Head of caudate nucleus (tissue), 42 donors: ENCODE measurements at regions not wholly inside any gene's neighbourhood (a gene's known extent, or its start where the extent isn't known, plus 50 kb on each side); places are given as distances from the start of the nearest gene placed in this dataset.
A peak's percentile ranks its signal among the peaks of the same experiment; 100 is the strongest.
"Not testable (repeated sequence)": the region's sequence is repeated elsewhere in the genome, so short reads cannot be mapped to it uniquely, and the experiment has no call there.

ENCODE experiments used
- DNase-seq, 42 donors: peaks; one replicate each; pipeline versions ENCODE4 v3.0.0 to v3.0.0-alpha.2; 2020 to 2021; ENCODE audit warnings: mixed read lengths in 7 of 42
- intact Hi-C: fragments of 100-400 bp; cut with DNase I; formaldehyde crosslinking; loops from one replicate; pipeline ENCODE4 v1.15.0; 2022

DNA sequence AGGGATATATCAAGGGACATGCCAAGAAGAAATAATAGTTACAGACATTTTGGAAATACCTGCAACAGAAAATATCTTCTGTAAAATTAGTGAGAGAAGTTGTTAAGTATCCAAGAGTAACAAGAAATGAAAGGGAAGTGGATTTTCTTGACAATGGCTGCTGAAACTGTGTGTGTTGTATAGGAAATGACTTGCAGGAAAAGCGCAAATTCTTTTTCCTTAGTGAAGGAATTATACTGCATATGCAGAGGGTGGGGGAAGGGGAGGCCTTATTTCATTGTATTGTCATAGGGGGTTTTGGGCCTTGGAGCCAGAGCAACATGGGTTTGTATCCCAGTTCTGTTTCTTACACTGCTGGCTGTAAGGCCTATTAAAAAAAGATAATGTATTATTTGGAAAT, 84.4 kb upstream of the DDHD1 start:
- no peak for DNase-seq
- intact Hi-C loops: no loop called here

DNA sequence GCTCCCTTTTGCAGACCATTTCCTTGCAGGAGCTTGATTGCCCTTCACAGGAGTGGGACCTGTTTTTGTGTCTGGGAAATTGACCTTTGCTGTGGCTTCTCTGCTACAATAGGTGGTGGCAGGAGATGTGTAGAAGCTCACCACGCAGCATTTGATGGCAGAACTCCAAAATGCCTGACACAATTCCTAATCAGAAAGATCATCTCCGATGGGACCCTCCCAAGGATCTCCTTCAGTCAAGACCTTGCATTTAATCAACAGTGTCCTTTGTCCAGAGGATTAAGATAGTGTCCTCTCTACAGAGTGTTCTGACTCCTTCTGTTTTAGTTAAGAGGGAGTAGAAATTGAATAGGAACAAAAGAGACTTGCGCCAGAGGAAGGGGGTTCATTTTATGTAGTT, 83.6 kb upstream of the DDHD1 start:
- intact Hi-C loops: no loop called here
- DNase-seq: no peak

DNA sequence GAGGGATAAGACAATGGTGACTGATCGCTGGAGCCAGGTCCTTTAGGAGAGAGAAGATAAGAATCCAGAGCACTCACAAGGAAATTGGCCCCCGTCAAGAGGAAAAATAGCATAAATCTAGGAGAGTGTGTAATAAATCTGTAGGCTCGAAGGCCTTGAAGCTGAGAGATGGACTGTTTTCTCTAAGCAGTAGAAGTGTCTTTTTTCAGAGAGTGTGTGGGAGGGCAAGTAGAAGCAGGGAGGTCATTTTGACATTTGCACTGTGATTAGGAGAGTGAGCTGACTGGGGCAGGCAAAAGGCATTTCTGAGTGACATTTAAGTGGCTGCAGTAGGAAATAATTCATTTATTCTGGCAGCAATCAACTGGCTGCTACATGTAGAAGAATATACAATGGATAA, 78.0 kb upstream of the DDHD1 start:
- DNase-seq: no peak
- intact Hi-C loops: no loop called here

- intact Hi-C loops: no loop called here
- no peak for DNase-seq
Measured at GRCh38 chr14:53228966-53229365, 75.8 kb upstream of the DDHD1 start.

- intact Hi-C loops: no loop called here
Measured at GRCh38 chr14:53227154-53227718, 74.1 kb upstream of the DDHD1 start.

DNA sequence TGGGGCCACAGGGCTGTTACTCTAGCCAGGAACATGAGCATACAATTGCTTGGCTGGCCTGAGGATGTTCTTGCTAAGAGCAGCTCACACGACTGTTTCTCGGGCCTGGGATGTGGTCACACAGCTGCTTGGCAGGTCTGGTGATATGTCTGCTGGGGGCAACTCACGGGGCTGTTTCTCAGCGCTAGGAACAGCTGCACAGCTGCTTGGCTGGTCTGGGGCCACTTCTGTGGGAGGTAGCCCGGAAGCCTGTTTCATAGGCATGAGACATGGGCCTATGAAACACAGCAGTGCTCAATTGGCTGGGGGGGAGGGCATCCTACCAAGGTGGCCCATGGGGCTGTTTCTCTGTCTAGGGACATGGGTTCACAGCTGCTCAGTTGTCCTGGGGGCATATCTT, 73.4 kb upstream of the DDHD1 start:
- no peak for DNase-seq
- intact Hi-C loops: no loop called here

More at GRCh38 chr14:53227154-53227718, 74.1 kb upstream of the DDHD1 start:
- no peak for DNase-seq

DNA sequence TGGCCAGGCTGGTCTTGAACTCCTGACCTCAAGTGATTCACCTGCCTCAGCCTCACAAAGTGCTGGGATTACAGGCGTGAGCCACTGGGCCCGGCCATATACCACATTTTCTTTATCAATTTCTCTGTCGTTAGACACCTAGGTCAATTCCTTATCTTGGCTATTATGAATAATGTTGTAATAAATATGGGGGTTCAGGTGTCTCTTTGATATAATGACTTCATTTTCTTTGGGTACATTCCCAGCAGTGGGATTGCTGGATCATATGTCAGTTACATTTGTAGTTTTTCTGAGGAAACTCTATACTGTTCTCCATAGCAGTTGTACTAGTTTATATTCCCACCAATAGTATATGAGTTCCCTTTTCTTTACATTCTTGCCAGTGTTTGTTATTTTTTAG, 67.8 kb upstream of the DDHD1 start:
- intact Hi-C loops: no loop called here
- DNase-seq: no peak

DNA sequence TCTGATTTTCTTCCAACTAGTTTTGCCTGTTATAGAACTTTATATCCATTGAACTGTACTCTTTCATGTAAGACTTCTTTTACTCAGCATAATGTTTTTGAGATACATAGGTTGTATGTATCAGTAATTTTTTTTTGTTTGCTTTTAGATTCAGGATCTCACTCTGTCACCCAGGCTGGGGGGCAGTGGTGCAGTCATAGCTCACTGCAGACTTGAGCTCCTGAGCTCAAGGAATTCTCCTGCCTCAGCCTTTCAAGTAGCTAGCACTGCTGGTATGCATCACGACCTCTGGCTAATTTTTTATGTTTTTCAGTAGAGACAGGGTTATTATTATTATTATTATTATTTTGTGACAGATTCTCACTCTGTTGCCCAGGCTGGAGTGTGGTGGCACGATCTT, 65.0 kb upstream of the DDHD1 start:
- DNase-seq: no peak
- intact Hi-C loops: no loop called here

DNA sequence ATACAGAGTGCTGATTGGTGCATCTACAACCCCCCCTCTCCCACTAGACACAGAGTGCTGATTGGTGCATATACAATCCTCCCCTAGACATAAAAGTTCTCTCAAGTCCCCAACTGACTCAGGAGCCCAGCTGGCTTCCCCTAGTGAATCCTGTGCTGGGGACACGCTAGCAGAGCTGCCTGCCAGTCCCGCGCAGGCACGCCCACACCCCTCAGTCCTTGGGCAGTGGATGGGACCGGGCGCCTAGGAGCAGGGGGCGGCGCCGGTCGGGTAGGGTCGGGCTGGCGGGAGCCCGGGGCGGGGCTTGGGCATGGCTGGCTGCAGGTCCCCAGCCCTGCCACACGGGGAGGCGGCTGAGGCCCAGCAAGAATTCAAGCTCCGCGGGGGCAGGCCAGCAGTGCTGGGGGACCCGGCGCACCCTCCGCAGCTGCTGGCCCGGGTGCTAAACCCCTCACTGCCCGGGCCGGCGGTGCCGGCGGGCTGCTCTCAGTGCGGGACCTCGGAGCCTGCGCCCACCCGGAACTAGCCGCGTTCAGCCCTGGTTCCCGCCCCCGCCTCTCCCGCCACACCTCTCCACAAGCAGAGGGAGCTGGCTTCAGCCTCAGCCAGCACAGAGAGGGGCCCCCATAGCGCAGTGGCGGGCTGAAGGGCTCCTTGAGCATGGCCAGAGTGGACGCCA, 64.3 kb upstream of the DDHD1 start:
- intact Hi-C loops: no loop called here
- peak in 41 of 42 donors; percentile 27 to 75 (median 52) for DNase-seq

DNA sequence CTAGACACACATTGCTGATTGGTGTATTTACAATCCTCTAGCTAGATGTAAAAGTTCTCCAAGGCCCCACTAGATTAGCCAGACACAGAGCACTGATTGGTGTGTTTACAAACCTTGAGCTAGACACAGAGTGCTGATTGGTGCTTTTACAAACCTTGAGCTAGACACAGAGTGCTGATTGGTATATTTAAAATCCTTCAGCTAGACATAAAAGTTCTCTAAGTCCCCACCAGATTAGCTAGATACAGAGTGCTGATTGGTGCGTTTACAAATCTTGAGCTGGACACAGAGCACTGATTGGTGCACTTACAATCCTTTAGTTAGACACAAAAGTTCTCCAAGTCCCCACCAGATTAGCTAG, 63.8 kb upstream of the DDHD1 start:
- intact Hi-C loops, DNase-seq: not testable (repeated sequence)

DNA sequence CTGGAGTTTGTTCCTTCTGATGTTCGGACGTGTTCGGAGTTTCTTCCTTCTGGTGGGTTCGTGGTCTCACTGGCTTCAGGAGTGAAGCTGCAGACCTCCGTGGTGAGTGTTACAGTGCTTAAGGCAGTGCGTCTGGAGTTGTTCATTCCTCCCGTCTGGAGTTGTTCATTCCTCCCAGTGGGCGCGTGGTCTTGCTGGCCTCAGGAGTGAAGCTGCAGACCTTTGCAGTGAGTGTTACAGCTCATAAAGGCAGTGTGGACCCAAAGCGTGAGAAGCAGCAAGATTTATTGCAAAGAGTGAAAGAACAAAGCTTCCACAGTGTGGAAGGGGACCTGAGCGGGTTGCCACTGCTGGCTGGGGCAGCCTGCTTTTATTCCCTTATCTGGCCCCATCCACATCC, 63.4 kb upstream of the DDHD1 start:
- intact Hi-C loops, DNase-seq: not testable (repeated sequence)

DNA sequence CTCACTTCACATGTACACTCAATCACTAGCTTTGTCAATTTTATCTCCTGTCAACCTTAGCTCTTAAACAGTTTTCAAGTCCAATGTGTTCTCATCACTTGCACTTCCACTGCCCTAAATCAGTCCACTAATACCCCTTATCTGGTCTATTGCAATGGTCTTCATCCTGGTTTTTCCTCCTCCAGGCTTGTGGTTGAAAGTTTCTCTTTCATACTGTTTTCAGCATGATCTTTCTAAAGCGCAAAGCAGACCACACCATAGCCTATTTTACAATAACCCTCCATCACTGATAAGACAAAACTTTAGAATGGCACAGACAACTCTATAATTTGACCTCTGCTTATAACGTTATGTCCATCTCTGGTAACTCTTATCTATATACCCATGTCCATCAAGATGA, 62.0 kb upstream of the DDHD1 start:
- DNase-seq: no peak
- intact Hi-C loops: no loop called here

DNA sequence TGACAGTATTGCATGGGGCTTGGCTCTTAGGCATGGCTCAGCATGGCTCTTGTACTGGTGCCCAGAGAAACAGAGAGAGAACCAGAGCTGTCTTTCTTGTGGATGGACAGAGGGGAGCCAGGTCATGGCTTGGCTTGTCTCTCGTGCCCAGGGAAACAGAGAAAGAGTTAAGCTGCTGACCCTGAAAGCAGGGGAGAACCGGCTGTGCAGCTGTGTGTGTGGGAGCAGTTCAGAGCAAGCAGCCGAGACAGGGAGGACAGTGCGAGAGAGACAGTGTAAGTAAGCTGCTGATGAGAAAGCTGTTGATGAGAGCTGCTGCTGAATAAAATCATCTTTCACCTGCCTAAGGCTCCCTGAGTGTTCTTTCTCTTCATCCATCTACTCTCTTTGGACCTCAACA, 61.3 kb upstream of the DDHD1 start:
- intact Hi-C loops: no loop called here
- no peak for DNase-seq

GRCh38 chr14:53213761-53214160, 60.6 kb upstream of the DDHD1 start:
- intact Hi-C loops: no loop called here
- no peak for DNase-seq

DNA sequence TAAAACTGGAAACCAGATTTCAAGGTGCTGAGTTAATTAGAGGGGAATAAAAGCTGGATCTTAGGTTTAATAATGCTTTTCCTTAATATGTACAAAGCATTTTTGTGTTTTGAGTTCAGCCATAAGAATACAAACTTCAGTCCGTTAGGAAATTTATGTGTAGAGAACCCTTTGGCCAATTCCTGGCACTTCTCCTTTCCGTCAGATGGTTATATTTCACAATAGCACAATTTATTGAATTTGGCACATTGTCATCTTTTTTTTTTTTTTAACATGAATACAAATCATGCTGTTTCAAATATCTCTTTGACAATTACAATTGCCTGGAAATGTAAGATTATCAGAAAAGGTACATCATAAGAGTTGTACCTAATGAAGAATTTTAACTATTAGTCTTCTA, 56.2 kb upstream of the DDHD1 start:
- no peak for DNase-seq
- intact Hi-C loops: no loop called here
